Suprapubic skin (tissue), 3 donors: ENCODE measurements at regions not wholly inside any gene's neighbourhood (a gene's known extent, or its start where the extent isn't known, plus 50 kb on each side); places are given as distances from the start of the nearest gene placed in this dataset.

Source experiments
- CTCF ChIP-seq, 2 donors: fragments of 200-600 bp in 1 of 2; fragments of 450-650 bp in 1 of 2; sonication (generic) in 1 of 2; IDR thresholded peaks; one replicate each; pipeline ENCODE4 v1.5.1; 2016 to 2019; ENCODE audit warnings: antibody characterized with exemption in 2 of 2, mild to moderate bottlenecking in 1 of 2, moderate library complexity in 1 of 2
- EP300 ChIP-seq: sonication (generic); formaldehyde crosslinking; IDR thresholded peaks from one replicate; pipeline ENCODE4 v1.6.1; 2017; ENCODE audit warnings: antibody characterized with exemption
- POLR2A ChIP-seq, 2 donors: fragments of 450-650 bp; IDR thresholded peaks; one replicate each; pipeline ENCODE4 v1.6.1; 2017; ENCODE audit warnings: antibody characterized with exemption in 2 of 2, mild to moderate bottlenecking in 2 of 2, moderate library complexity in 2 of 2

GRCh38 chr12:69112616-69113015, 126.8 kb upstream of the CPSF6 start:
- TF ChIP-seq POLR2A (IDR thresholded peaks at IDR 0.05) (no peak), CTCF (IDR thresholded peaks at IDR 0.05) (no peak), EP300 (no peak)
